ENCODE measurements at regions not wholly inside any gene's neighbourhood (a gene's known extent, or its start where the extent isn't known, plus 50 kb on each side); places are given as distances from the start of the nearest gene placed in this dataset.
"Not testable (repeated sequence)": the region's sequence is repeated elsewhere in the genome, so short reads cannot be mapped to it uniquely, and the experiment has no call there.

DNA sequence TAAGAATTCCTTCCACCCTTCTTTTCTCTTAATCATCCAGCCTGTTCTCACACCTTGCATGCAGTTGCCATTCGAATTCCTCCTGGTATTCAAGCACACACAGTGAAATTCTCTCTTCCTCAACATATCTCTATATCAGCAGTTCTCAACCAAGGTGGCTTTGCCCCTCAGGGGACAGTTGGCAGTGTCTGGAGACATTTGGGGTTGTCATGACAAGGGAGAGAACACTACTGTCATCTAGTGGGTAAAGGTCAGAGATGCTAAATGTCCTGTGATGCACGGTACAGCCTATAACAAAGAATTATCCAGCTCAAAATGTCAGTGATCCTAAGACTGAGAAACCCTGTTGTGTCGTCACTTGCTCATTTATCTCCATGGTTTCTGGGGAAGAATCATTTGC lies 94.8 kb upstream of the CPHXL start:
- H3K4me3 ChIP-seq (ENCODE audit: low read depth, poor library complexity, severe bottlenecking), result no peak overlapping the region
- DNase-seq (ENCODE audit: low spot score in 2 of 2), result no peak
- TF ChIP-seq, protein P1, sequence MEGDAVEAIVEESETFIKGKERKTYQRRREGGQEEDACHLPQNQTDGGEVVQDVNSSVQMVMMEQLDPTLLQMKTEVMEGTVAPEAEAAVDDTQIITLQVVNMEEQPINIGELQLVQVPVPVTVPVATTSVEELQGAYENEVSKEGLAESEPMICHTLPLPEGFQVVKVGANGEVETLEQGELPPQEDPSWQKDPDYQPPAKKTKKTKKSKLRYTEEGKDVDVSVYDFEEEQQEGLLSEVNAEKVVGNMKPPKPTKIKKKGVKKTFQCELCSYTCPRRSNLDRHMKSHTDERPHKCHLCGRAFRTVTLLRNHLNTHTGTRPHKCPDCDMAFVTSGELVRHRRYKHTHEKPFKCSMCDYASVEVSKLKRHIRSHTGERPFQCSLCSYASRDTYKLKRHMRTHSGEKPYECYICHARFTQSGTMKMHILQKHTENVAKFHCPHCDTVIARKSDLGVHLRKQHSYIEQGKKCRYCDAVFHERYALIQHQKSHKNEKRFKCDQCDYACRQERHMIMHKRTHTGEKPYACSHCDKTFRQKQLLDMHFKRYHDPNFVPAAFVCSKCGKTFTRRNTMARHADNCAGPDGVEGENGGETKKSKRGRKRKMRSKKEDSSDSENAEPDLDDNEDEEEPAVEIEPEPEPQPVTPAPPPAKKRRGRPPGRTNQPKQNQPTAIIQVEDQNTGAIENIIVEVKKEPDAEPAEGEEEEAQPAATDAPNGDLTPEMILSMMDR (IDR thresholded peaks at IDR 0.05), result no peak
- TF ChIP-seq POLR2A (IDR thresholded peaks at IDR 0.05), result no peak
- intact Hi-C loops (cut with DNase I; ENCODE audit: low total_unique reads), result no loop called here
- 76 to 81% methylated on average over 3 of the region's 3 CpGs for WGBS, 2 donors

DNA sequence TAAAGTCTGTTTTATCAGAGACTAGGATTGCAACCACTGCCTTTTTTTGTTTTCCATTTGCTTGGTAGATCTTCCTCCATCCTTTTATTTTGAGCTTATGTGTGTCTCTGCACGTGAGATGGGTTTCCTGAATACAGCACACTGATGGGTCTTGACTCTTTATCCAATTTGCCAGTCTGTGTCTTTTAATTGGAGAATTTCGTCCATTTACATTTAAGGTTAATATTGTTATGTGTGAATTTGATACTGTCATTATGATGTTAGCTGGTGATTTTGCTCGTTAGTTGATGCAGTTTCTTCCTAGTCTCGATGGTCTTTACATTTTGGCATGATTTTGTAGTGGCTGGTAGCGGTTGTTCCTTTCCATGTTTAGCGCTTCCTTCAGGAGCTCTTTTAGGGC lies 99.5 kb upstream of the CPHXL start:
- intact Hi-C loops (cut with DNase I; ENCODE audit: low total_unique reads); DNase-seq (ENCODE audit: low spot score in 2 of 2); H3K4me3 ChIP-seq (ENCODE audit: low read depth, poor library complexity, severe bottlenecking): not testable (repeated sequence)
- WGBS, 2 donors, result 85 to 89% methylated on average over 6 of the region's 6 CpGs

DNA sequence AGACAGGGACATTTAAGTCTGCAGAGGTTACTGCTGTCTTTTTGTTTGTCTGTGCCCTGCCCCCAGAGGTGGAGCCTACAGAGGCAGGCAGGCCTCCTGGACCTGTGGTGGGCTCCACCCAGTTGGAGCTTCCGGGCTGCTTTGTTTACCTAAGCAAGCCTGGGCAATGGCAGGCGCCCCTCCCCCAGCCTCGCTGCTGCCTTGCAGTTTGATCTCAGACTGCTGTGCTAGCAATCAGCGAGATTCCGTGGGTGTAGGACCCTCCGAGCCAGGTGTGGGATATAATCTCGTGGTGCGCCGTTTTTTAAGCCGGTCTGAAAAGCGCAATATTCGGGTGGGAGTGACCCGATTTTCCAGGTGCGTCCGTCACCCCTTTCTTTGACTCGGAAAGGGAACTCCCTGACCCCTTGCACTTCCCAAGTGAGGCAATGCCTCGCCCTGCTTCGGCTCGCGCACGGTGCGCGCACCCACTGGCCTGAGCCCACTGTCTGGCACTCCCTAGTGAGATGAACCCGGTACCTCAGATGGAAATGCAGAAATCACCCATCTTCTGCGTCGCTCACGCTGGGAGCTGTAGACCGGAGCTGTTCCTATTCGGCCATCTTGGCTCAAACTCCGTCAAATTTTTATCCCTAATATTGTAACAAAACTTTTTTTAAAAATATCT lies 101.2 kb upstream of the CPHXL start:
- H3K4me3 ChIP-seq (ENCODE audit: low read depth, poor library complexity, severe bottlenecking); DNase-seq (ENCODE audit: low spot score in 2 of 2); intact Hi-C loops (cut with DNase I; ENCODE audit: low total_unique reads): not testable (repeated sequence)
- 86 to 90% methylated on average over 19 to 20 of the region's 30 CpGs for WGBS, 2 donors

DNA sequence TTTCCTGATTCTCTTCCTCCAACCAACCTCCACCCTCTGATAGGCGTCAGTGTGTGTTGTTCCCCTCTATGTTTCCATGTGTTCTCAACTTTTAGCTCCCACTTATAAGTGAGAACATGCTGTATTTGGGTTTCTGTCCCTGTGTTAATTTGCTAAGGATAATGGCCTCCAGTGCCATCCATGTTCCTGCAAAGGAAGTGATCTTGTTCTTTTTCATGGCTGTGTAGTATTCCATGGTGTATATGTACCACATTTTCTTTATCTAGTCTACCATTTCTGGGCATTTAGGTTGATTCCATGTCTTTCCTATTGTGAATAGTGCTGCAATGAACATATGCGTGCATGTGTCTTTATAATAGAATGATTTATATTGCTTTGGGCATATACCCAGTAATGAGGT lies 107.1 kb upstream of the CPHXL start:
- H3K4me3 ChIP-seq (ENCODE audit: low read depth, poor library complexity, severe bottlenecking); intact Hi-C loops (cut with DNase I; ENCODE audit: low total_unique reads); DNase-seq (ENCODE audit: low spot score in 2 of 2): not testable (repeated sequence)
- WGBS, 2 donors, result 82 to 91% methylated on average over 2 of the region's 2 CpGs

DNA sequence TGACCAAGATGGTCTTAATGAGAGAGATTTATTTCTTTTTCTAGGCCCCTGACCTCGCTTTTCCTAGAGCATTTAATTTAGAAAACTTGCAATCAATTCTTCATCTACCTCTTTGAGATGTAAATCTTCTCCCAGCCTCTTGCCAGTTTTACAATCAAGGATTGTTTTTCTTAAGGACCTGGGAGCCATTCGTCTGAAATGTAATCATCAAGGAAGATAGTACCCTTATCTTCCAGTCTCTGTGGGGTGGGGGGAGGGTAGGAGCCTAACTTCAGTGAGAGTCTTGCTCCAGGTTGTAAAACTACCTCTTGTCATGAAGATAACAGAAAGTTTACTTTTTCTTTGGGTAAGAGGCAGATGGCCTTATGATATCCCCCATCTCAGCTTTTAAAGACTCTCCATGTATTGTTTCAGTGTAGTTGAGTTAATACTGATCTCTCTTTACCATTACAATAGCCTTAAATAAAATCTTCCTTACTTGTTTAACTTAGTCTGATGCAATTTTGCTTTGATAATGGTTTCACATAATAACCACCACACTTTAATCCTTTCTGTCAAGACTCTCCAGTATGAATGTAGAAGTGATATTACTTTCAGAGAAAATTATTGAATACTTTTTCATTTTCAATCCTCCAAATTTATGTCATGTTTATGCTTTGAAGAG lies 110.2 kb upstream of the CPHXL start:
- no peak overlapping the region for H3K4me3 ChIP-seq (ENCODE audit: low read depth, poor library complexity, severe bottlenecking)
- intact Hi-C loops (cut with DNase I; ENCODE audit: low total_unique reads), result no loop called here
- TF ChIP-seq, protein P1 (IDR thresholded peaks at IDR 0.05), result no peak
- no peak for TF ChIP-seq POLR2A (IDR thresholded peaks at IDR 0.05)
- 26 to 29% methylated on average over 2 of the region's 2 CpGs for WGBS, 2 donors
- DNase-seq (ENCODE audit: low spot score in 2 of 2), result no peak

DNA sequence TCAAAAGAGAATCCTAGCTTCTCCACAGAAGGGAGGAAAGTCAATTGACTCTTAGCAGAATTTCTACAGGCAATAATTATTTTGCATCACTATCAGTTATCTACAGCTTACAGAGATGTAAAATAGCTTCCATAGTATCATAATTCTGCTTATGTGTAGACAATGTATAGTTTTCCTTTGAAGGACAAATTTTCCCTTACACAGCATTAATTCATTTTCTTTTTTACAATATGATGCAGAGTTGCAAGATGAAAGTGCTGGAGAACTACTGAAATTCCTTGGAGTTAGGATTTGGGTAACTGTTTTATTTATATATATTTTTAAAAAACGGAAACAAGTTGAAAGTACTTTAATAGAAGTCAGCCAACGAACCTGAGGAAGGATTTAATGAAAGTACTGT lies 111.0 kb upstream of the CPHXL start:
- TF ChIP-seq, protein P1 (IDR thresholded peaks at IDR 0.05), result no peak
- no peak for TF ChIP-seq POLR2A (IDR thresholded peaks at IDR 0.05)
- intact Hi-C loops (cut with DNase I; ENCODE audit: low total_unique reads), result no loop called here
- H3K4me3 ChIP-seq (ENCODE audit: low read depth, poor library complexity, severe bottlenecking), result no peak overlapping the region
- WGBS, 2 donors, result 51 to 65% methylated on average over 2 of the region's 2 CpGs
- DNase-seq (ENCODE audit: low spot score in 2 of 2), result no peak

DNA sequence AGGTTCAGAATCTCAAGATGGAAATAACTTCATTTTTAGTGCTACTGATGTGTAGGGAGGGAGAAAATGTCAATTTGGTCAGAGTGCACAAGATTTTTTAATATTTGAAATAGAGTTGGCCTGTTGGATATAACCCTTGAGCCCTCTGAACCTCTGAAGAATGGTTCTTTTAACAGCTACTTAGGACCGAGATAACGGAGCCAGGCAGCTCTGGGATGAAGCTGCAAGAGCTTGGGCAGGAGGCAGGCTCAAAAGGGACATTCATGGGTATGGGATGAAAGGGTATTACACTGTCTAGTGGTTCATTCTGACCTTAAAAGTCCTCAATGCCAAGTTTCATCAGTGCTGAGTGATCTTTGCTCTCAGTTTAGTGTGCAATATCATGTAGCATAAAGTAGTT lies 111.4 kb upstream of the CPHXL start:
- DNase-seq (ENCODE audit: low spot score in 2 of 2), result no peak
- intact Hi-C loops (cut with DNase I; ENCODE audit: low total_unique reads), result no loop called here
- H3K4me3 ChIP-seq (ENCODE audit: low read depth, poor library complexity, severe bottlenecking), result no peak overlapping the region
- TF ChIP-seq, protein P1 (IDR thresholded peaks at IDR 0.05), result no peak
- no peak for TF ChIP-seq POLR2A (IDR thresholded peaks at IDR 0.05)
- WGBS, 2 donors, result 67 to 68% methylated on average over 2 of the region's 2 CpGs
